ENCODE measurements at regions not wholly inside any gene's neighbourhood (a gene's known extent, or its start where the extent isn't known, plus 50 kb on each side); places are given as distances from the start of the nearest gene placed in this dataset.

GRCh38 chrX:83305381-83305780 lies 202.7 kb upstream of the POU3F4 start:
- Histone ChIP-seq H2AFZ (ENCODE audit: low read length) (no peak overlapping the region), H3K9me3 (ENCODE audit: insufficient read depth in 2 of 2, low read depth in 1 of 2, low read length in 1 of 2) (no peaks in the 10 kb centered on the region), H3K18ac (ENCODE audit: extremely low read depth, low read length) (no peak overlapping the region), H2AK5ac (ENCODE audit: low read depth, low read length) (no peak overlapping the region), H2BK12ac (ENCODE audit: low read depth, low read length) (no peak overlapping the region), H4K91ac (replicated peaks; ENCODE audit: insufficient read length, low read length) (no peak overlapping the region), H2BK15ac (ENCODE audit: low read length) (no peak overlapping the region), H3K79me2 (ENCODE audit: control insufficient read depth in 1 of 2, insufficient read depth in 2 of 2, low read length in 2 of 2) (no peaks in the 10 kb centered on the region), H2BK20ac (ENCODE audit: low read length) (no peak overlapping the region), H4K5ac (ENCODE audit: insufficient read length, low read depth, low read length) (no peak overlapping the region), H3K23ac (ENCODE audit: insufficient read length) (no peak overlapping the region), H4K8ac (ENCODE audit: extremely low read depth, insufficient read depth, low read length) (no peak overlapping the region), H3K4me3 (ENCODE audit: extremely low read depth in 1 of 4, insufficient read depth in 2 of 4, low read depth in 3 of 4, low read length in 4 of 4) (no peak overlapping the region), H3K4me1 (replicated peaks in 1 of 4; ENCODE audit: control insufficient read depth in 3 of 4, insufficient read depth in 4 of 4, low read length in 3 of 4) (no peaks in the 10 kb centered on the region), H3K36me3 (ENCODE audit: control insufficient read depth in 2 of 4, insufficient read depth in 4 of 4, low read length in 3 of 4) (no peaks in the 10 kb centered on the region), H3K27ac (ENCODE audit: low read depth, low read length) (no peak overlapping the region), H3K9ac (replicated peaks in 1 of 4; ENCODE audit: extremely low read depth in 1 of 4, low read depth in 3 of 4, low read length in 3 of 4) (no peak overlapping the region), H3K4ac (replicated peaks; ENCODE audit: insufficient read length, low read depth, low read length) (no peak overlapping the region), H3K27me3 (replicated peaks in 1 of 4; ENCODE audit: control insufficient read depth in 3 of 4, extremely low read depth in 1 of 4, insufficient read depth in 3 of 4, low read length in 3 of 4) (no peaks in the 10 kb centered on the region), H3K23me2 (ENCODE audit: low read depth, low read length) (no peaks in the 10 kb centered on the region), H3K56ac (replicated peaks; ENCODE audit: insufficient read length, low read depth, low read length) (no peak overlapping the region), H2BK5ac (ENCODE audit: low read depth, low read length) (no peak overlapping the region), H4K20me1 (replicated peaks in 1 of 2; ENCODE audit: control insufficient read depth in 1 of 2, insufficient read depth in 2 of 2, low read length in 2 of 2) (no peaks in the 10 kb centered on the region), H3K14ac (ENCODE audit: insufficient read length) (no peak overlapping the region), H3K4me2 (ENCODE audit: insufficient read depth in 1 of 2, low read depth in 2 of 2, low read length in 2 of 2) (no peak overlapping the region), H3K79me1 (ENCODE audit: low read depth, low read length) (no peaks in the 10 kb centered on the region), H2BK120ac (replicated peaks; ENCODE audit: low read depth, low read length) (no peak overlapping the region)
- DNase-seq (ENCODE audit: low read depth in 1 of 2, low spot score in 2 of 2), result no peak
- ChIA-PET POLR2A (ENCODE audit: partially characterized antibody) (no interaction called here), CTCF (ENCODE audit: partially characterized antibody) (no interaction called here)
- TF ChIP-seq JUN (IDR thresholded peaks at IDR 0.05; ENCODE audit: low read depth, low read length) (no peak), FOSL1 (IDR thresholded peaks at IDR 0.05; ENCODE audit: insufficient read depth, low read depth, low read length) (no peak), KDM4A (IDR thresholded peaks at IDR 0.05; ENCODE audit: low read depth, low read length, severe bottlenecking) (no peak), TBP (IDR thresholded peaks at IDR 0.05; ENCODE audit: low read depth, low read length) (no peak), CREB1 (IDR thresholded peaks at IDR 0.05) (no peak), ASH2L (IDR thresholded peaks at IDR 0.05; ENCODE audit: low read length) (no peak), POLR2A (IDR thresholded peaks at IDR 0.05; ENCODE audit: control extremely low read depth in 1 of 2, low read depth in 2 of 2, low read length in 2 of 2) (no peak), MAFK (IDR thresholded peaks at IDR 0.05; ENCODE audit: low read depth, low read length) (no peak), CHD1 (IDR thresholded peaks at IDR 0.05; ENCODE audit: low read depth, low read length) (no peak), ATF2 (IDR thresholded peaks at IDR 0.05; ENCODE audit: low read length) (no peak), HDAC6 (IDR thresholded peaks at IDR 0.05; ENCODE audit: low read depth, low read length) (no peak)
- FAIRE-seq, result no peak

Measured in H1 (cell line).